Natural killer cell (primary cell): ENCODE measurements at regions not wholly inside any gene's neighbourhood (a gene's known extent, or its start where the extent isn't known, plus 50 kb on each side); places are given as distances from the start of the nearest gene placed in this dataset.

Experiments
- ATAC-seq, 3 donors: fragments of 150-1000 bp in 2 of 3; fragments of 200-7000 bp in 1 of 3; cut with Tn5 transposase; 1 replicate in 1 of 3; 2 replicates in 2 of 3; pipeline ENCODE4 v1.10.0; 2021; ENCODE audit warnings: mild to moderate bottlenecking in 2 of 3, moderate library complexity in 2 of 3
- DNase-seq, 2 donors: peaks; one replicate each; pipeline versions ENCODE4 v3.0.0 to v3.0.0-alpha.2; 2013 to 2021; ENCODE audit warnings: mixed read lengths in 1 of 2
- H3K27ac ChIP-seq: one replicate; pipeline ENCODE4 v1.5.1; 2013; ENCODE audit warnings: mild to moderate bottlenecking, low read length
- H3K27me3 ChIP-seq: one replicate; pipeline ENCODE4 v1.6.1; 2013; ENCODE audit warnings: low read length; ENCODE audit not compliant: control insufficient read depth, insufficient read depth
- H3K36me3 ChIP-seq: one replicate; pipeline ENCODE4 v1.6.1; 2013; ENCODE audit warnings: low read length; ENCODE audit not compliant: control insufficient read depth, insufficient read depth
- H3K4me1 ChIP-seq: one replicate; pipeline ENCODE4 v1.6.1; 2013; ENCODE audit warnings: low read length; ENCODE audit not compliant: control insufficient read depth, insufficient read depth
- H3K4me3 ChIP-seq: one replicate; pipeline ENCODE4 v1.5.1; 2013; ENCODE audit warnings: low read length
- H3K9me3 ChIP-seq: one replicate; pipeline ENCODE4 v1.6.1; 2013; ENCODE audit warnings: low read length; ENCODE audit not compliant: control insufficient read depth, insufficient read depth
- H3K27ac Mint-ChIP-seq, 2 donors: one replicate each; pipeline ENCODE4 v1.8.0; 2022; ENCODE audit warnings: mild to moderate bottlenecking in 2 of 2, mixed read lengths in 2 of 2, moderate library complexity in 1 of 2
- H3K27me3 Mint-ChIP-seq, 2 donors: one replicate each; pipeline ENCODE4 v1.8.0; 2022; ENCODE audit warnings: low read depth in 2 of 2, mixed read lengths in 2 of 2
- H3K36me3 Mint-ChIP-seq: one replicate; pipeline ENCODE4 v1.8.0; 2022; ENCODE audit warnings: mixed read lengths
- H3K4me1 Mint-ChIP-seq, 2 donors: one replicate each; pipeline ENCODE4 v1.8.0; 2022; ENCODE audit warnings: mixed read lengths in 2 of 2
- H3K4me3 Mint-ChIP-seq: one replicate; pipeline ENCODE4 v1.8.0; 2022; ENCODE audit warnings: mild to moderate bottlenecking, moderate library complexity, mixed read lengths
- H3K9me3 Mint-ChIP-seq, 2 donors: one replicate each; pipeline ENCODE4 v1.8.0; 2022; ENCODE audit warnings: mixed read lengths in 2 of 2
- WGBS: methylation state at CpG from one replicate; pipeline ENCODE4 v1.1.7; 2013; ENCODE audit warnings: missing lambda C conversion rate; ENCODE audit not compliant: insufficient coverage; 5-methylcytosine and 5-hydroxymethylcytosine counted together
- intact Hi-C: fragments of 100-400 bp; cut with micrococcal nuclease; formaldehyde crosslinking; loops from one replicate; pipeline ENCODE4 v1.14.2; 2022
- TF ChIP-seq, protein P1 (sequence below): fragments of 200-600 bp; IDR thresholded peaks from one replicate; pipeline ENCODE4 v1.8.0; 2022; ENCODE audit warnings: antibody characterized with exemption

DNA sequence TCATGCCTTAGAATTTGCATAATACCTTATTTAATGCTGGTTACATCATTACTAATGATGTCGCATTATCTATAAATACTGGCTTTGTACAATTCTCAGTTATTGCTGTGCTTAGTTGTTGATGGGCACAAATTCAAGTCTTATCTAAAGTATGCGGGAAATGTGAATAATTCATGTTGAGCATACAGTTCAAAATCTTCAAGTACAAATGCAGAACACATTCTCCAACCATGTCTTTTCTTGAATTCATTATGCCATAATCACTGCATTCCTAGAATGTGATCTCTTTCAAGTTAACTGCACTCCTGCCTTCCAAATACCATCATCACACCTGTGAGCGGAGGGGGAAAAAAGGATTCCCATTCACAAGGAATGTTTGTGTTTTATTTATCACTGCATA, 337.0 kb downstream of the MBD2 start:
- no peaks in the 10 kb centered on the region for H3K27me3 ChIP-seq
- ATAC-seq, result no peak
- Mint-ChIP-seq H3K27ac (no peak overlapping the region), H3K4me1 (no peaks in the 10 kb centered on the region), H3K4me3 (no peak overlapping the region), H3K9me3 (peaks cover 2 to 12% of the 10 kb centered on the region in 2 donors), H3K36me3 (no peaks in the 10 kb centered on the region), H3K27me3 (peaks cover 0 to 6% of the 10 kb centered on the region in 2 donors)
- DNase-seq, result no peak
- no peak overlapping the region for H3K27ac ChIP-seq
- 100% methylated on average over 1 of the region's 3 CpGs for WGBS
- H3K9me3 ChIP-seq, result no peaks in the 10 kb centered on the region
- no peak overlapping the region for H3K4me3 ChIP-seq
- TF ChIP-seq, protein P1, sequence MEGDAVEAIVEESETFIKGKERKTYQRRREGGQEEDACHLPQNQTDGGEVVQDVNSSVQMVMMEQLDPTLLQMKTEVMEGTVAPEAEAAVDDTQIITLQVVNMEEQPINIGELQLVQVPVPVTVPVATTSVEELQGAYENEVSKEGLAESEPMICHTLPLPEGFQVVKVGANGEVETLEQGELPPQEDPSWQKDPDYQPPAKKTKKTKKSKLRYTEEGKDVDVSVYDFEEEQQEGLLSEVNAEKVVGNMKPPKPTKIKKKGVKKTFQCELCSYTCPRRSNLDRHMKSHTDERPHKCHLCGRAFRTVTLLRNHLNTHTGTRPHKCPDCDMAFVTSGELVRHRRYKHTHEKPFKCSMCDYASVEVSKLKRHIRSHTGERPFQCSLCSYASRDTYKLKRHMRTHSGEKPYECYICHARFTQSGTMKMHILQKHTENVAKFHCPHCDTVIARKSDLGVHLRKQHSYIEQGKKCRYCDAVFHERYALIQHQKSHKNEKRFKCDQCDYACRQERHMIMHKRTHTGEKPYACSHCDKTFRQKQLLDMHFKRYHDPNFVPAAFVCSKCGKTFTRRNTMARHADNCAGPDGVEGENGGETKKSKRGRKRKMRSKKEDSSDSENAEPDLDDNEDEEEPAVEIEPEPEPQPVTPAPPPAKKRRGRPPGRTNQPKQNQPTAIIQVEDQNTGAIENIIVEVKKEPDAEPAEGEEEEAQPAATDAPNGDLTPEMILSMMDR, result no peak
- H3K4me1 ChIP-seq, result no peaks in the 10 kb centered on the region
- intact Hi-C loops, result no loop called here
- no peaks in the 10 kb centered on the region for H3K36me3 ChIP-seq

DNA sequence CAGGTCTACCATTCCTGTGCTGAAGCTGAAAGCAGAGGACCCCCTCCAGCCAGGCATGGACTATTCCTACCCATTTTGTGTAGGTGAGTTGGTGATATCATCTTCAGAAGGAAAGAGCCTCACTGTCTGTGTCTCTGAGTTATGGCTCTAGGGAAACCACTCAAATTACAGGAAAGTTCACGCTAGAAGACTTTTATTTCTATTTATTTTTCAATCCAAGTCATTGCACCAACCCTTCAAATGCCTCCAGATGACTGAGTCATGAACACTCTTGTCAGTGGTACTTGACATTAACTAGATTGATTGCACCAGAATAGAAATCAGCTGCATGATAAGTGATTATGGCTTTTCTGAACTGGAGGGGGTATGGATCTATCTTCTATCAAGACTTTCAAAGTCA, 338.4 kb downstream of the MBD2 start:
- no peaks in the 10 kb centered on the region for H3K36me3 Mint-ChIP-seq
- peaks cover 0 to 10% of the 10 kb centered on the region in 2 donors for H3K9me3 Mint-ChIP-seq
- no peaks in the 10 kb centered on the region for H3K27me3 ChIP-seq
- H3K9me3 ChIP-seq, result no peaks in the 10 kb centered on the region
- H3K27ac ChIP-seq, result no peak overlapping the region
- 79% methylated on average over 1 of the region's 1 CpG for WGBS
- H3K4me1 Mint-ChIP-seq, result no peaks in the 10 kb centered on the region
- DNase-seq, result no peak
- no peak overlapping the region for H3K4me3 ChIP-seq
- ATAC-seq, result no peak
- intact Hi-C loops, result no loop called here
- H3K27ac Mint-ChIP-seq, result no peak overlapping the region
- TF ChIP-seq, protein P1, result no peak
- H3K4me1 ChIP-seq, result no peaks in the 10 kb centered on the region
- H3K36me3 ChIP-seq, result no peaks in the 10 kb centered on the region
- peaks cover 0 to 6% of the 10 kb centered on the region in 2 donors for H3K27me3 Mint-ChIP-seq
- no peak overlapping the region for H3K4me3 Mint-ChIP-seq

DNA sequence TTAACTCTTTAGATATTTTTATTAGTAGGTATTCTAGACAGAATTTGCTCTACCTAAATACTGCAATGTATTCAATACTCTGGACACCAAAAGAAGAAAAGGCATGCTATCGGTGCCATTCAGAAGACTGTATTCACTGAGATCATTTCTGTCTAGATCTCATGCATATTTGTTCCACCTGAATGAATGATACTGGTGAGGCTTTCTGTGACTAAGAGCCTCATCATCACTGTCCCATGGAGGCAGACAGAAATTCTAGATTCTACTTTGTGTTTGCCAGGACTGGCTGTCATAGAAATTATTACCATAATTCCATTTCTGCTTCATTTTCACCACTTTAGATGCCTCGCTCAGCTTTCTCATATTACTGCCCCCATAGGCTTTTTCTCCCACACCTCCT, 340.7 kb downstream of the MBD2 start:
- WGBS, result 93% methylated on average over 2 of the region's 2 CpGs
- H3K36me3 Mint-ChIP-seq, result no peaks in the 10 kb centered on the region
- Histone ChIP-seq H3K27me3 (no peaks in the 10 kb centered on the region), H3K4me1 (no peaks in the 10 kb centered on the region), H3K4me3 (no peak overlapping the region), H3K36me3 (no peaks in the 10 kb centered on the region), H3K27ac (no peak overlapping the region), H3K9me3 (no peaks in the 10 kb centered on the region)
- peaks cover 0 to 10% of the 10 kb centered on the region in 2 donors for H3K9me3 Mint-ChIP-seq
- H3K27me3 Mint-ChIP-seq, result no peaks in the 10 kb centered on the region
- H3K4me3 Mint-ChIP-seq, result no peak overlapping the region
- TF ChIP-seq, protein P1, result no peak
- DNase-seq, result no peak
- H3K27ac Mint-ChIP-seq, result no peak overlapping the region
- intact Hi-C loops, result no loop called here
- H3K4me1 Mint-ChIP-seq, result no peaks in the 10 kb centered on the region
- no peak for ATAC-seq

DNA sequence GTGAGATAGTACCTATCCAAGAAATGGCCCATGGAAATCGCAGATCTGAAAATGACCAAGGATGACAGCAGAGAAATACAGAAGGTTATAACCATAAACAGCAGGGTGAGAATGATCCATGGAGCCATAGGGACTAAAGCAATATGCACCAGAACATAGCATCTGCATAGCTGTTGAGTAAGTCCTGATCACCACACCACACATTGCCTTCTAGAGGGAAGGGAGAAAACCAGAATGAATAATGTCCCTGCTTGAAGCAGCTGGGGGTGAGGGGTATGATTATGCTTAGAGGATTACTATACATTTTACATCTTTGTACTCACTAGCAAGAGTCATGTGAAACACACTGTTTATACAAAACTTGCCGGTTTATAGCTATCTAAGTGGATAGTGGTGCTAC, 350.4 kb downstream of the MBD2 start:
- Mint-ChIP-seq H3K27ac (no peak overlapping the region), H3K4me1 (no peaks in the 10 kb centered on the region), H3K9me3 (peaks cover 6 to 8% of the 10 kb centered on the region in 2 donors), H3K36me3 (no peaks in the 10 kb centered on the region), H3K27me3 (no peaks in the 10 kb centered on the region), H3K4me3 (no peak overlapping the region)
- no peak overlapping the region for H3K27ac ChIP-seq
- 92% methylated on average over 2 of the region's 2 CpGs for WGBS
- H3K27me3 ChIP-seq, result no peaks in the 10 kb centered on the region
- no peaks in the 10 kb centered on the region for H3K36me3 ChIP-seq
- TF ChIP-seq, protein P1, result no peak
- H3K4me3 ChIP-seq, result no peak overlapping the region
- ATAC-seq (no peak), DNase-seq (no peak)
- H3K4me1 ChIP-seq, result no peaks in the 10 kb centered on the region
- no peaks in the 10 kb centered on the region for H3K9me3 ChIP-seq
- intact Hi-C loops, result no loop called here
